Omental fat pad (tissue), 3 donors: ENCODE measurements at regions not wholly inside any gene's neighbourhood (a gene's known extent, or its start where the extent isn't known, plus 50 kb on each side); places are given as distances from the start of the nearest gene placed in this dataset.
"Not testable (repeated sequence)": the region's sequence is repeated elsewhere in the genome, so short reads cannot be mapped to it uniquely, and the experiment has no call there.

ENCODE experiments used
- ATAC-seq: fragments of 150-250 bp; one replicate; pipeline ENCODE4 v1.9.1; 2016; ENCODE audit warnings: mild to moderate bottlenecking, moderate library complexity; ENCODE audit not compliant: low FRiP score
- DNase-seq: peaks from one replicate; pipeline ENCODE4 v3.0.0-alpha.2; 2019; ENCODE audit warnings: low spot score
- CTCF ChIP-seq, 3 donors: fragments of 450-650 bp; IDR thresholded peaks; one replicate each; pipeline ENCODE4 v1.5.1; 2016 to 2017; ENCODE audit warnings: antibody characterized with exemption in 3 of 3, mild to moderate bottlenecking in 3 of 3, moderate library complexity in 2 of 3

DNA sequence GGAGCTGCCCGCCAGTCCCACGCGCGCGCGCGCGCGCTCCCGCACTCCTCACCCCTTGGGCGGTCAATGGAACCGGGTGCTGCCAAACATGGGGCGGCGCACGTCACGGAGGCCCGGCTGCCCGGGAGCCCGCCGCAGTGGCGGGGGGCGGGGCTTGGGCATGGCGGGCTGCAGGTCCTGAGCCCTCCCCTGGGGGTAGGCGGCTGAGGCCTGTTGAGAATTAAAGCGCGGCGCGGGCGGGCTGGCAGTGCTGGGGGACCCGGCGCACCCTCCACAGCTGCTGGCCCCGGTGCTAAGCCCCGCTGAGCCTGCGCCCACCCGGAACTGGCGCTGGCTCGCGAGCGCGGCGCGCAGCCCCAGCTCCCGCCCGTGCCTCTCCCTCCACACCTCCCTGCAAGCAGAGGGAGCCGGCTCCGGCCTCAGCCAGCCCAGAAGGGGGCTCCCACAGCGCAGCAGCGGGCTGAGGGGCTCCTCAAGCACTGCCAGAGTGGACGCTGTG, 634.2 kb downstream of the ANKRD7 start:
- no peak for TF ChIP-seq CTCF (IDR thresholded peaks at IDR 0.05)
- no peak for DNase-seq
- ATAC-seq = no peak

GRCh38 chr7:118861581-118861980, 637.1 kb downstream of the ANKRD7 start:
- ATAC-seq (no peak), DNase-seq (no peak)
- TF ChIP-seq CTCF (IDR thresholded peaks at IDR 0.05) = no peak

- no peak for TF ChIP-seq CTCF (IDR thresholded peaks at IDR 0.05)
- DNase-seq (no peak), ATAC-seq (no peak)
Observed at GRCh38 chr7:118862740-118863139, 638.2 kb downstream of the ANKRD7 start.

DNA sequence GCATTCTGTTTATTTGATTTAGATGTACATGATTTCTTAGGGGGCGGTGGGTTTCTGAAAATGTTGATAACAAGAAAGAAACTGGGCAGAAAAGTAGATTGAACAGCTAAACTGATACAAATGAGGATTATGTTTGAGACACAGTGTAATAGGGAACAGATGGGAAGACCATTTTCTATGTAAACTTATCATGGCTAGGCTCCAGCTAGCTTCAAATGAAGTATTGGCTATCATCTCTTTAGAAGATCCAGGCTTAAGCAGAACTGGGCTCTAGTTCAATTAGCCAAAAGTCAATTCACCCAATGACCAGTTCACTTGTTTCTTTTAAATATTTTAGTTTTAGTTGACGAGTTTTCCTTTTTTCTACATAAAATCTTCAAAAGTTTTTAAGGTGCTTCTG, 639.5 kb downstream of the ANKRD7 start:
- no peak for ATAC-seq

DNA sequence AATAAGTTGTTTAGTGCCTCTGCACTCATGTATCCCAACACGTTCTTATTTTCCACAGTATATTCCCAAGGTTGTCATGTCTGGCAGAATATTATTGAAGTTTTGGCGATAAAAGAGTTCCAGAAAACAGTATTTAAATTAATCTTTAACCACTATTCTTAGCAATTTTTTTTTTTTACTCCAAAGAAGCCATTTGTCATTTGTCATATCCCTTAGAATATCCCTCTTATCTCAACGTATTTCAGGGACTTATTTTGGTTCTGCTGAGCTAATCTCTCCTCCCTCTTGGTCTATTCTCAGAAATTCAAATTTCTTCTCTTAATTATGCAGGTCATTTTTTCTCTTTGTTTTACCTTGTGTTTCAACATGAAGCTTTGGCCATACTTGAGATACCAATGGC, 643.4 kb downstream of the ANKRD7 start:
- no peak for ATAC-seq
- DNase-seq = no peak
- TF ChIP-seq CTCF (IDR thresholded peaks at IDR 0.05) = no peak

More for the DNA sequence above, 639.5 kb downstream of the ANKRD7 start:
- no peak for DNase-seq
- TF ChIP-seq CTCF (IDR thresholded peaks at IDR 0.05) = no peak

- not testable (repeated sequence) for ATAC-seq, DNase-seq
Observed at GRCh38 chr7:118869141-118869540, 644.6 kb downstream of the ANKRD7 start.

GRCh38 chr7:118870187-118870586, 645.7 kb downstream of the ANKRD7 start:
- DNase-seq (no peak), ATAC-seq (no peak)
- no peak for TF ChIP-seq CTCF (IDR thresholded peaks at IDR 0.05)

DNA sequence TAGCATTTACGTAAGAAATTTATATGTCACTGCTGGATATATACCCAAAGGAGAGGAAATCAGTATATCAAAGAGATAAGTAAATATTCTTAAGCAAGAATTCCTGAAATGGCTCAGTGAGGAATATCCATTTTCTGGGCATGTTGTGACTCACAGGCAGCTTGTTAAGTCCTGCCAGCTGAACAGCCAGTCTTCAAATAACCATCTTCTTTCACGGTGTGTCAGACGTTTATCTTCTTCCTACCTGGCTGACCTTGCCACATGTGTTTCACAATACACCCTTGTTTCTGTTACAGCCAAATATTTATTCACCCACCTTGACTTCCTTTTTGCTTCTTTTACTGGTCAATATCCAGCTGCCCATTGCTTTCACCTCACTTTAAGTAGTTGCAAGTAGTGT, 648.1 kb downstream of the ANKRD7 start:
- ATAC-seq (peak; percentile 86), DNase-seq (no peak)
- TF ChIP-seq CTCF (IDR thresholded peaks at IDR 0.05) = no peak
